ENCODE measurements at regions not wholly inside any gene's neighbourhood (a gene's known extent, or its start where the extent isn't known, plus 50 kb on each side); places are given as distances from the start of the nearest gene placed in this dataset.

DNA sequence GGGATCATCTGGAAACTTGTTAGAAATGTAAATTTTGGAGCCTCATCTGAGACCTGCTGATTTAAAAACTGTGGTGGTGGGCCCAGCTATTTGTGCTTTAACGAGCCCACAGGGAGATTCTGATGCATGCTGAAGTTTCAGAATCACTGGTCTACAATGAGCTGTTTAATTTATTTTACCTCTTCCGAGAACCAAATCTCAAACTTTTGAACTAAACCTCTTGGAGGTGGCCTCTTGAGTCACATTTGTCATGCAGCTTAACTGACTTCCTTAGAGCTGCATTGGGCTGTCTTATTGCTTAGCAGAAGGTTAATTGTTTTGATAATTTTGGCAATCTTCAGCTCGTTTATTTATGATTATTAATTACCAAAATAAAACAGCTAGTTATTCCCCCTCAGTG lies 112.1 kb upstream of the NPHP3 start:
- Histone ChIP-seq H3K9me2 (ENCODE audit: insufficient read depth) (no peaks in the 10 kb centered on the region), H3K4me3 (replicated peaks in 1 of 2; ENCODE audit: low read depth in 1 of 2, low read length in 2 of 2) (no peak overlapping the region), H3K9me3 (ENCODE audit: control insufficient read depth in 1 of 2, insufficient read depth in 1 of 2, low read depth in 1 of 2, low read length in 2 of 2) (no peaks in the 10 kb centered on the region), H2AFZ (ENCODE audit: low read depth, low read length, poor library complexity, severe bottlenecking) (no peak overlapping the region), H3K9ac (ENCODE audit: low read length) (no peak overlapping the region), H3K27ac (ENCODE audit: low read depth, low read length) (no peak overlapping the region), H4K20me1 (ENCODE audit: insufficient read depth) (no peaks in the 10 kb centered on the region), H3K36me3 (ENCODE audit: control insufficient read depth in 1 of 2, insufficient read depth in 2 of 2, low read length in 2 of 2) (no peaks in the 10 kb centered on the region), H3K79me2 (ENCODE audit: insufficient read depth, low read length) (no peaks in the 10 kb centered on the region), H3K4me1 (ENCODE audit: control insufficient read depth in 1 of 2, insufficient read depth in 2 of 2, low read length in 2 of 2) (no peaks in the 10 kb centered on the region), H3K27me3 (ENCODE audit: insufficient read depth, low read length) (peaks cover 7% of the 10 kb centered on the region; the same call in 1 of the 2 replicates), H3K4me2 (ENCODE audit: low read length) (no peak overlapping the region)
- TF ChIP-seq, protein P1, sequence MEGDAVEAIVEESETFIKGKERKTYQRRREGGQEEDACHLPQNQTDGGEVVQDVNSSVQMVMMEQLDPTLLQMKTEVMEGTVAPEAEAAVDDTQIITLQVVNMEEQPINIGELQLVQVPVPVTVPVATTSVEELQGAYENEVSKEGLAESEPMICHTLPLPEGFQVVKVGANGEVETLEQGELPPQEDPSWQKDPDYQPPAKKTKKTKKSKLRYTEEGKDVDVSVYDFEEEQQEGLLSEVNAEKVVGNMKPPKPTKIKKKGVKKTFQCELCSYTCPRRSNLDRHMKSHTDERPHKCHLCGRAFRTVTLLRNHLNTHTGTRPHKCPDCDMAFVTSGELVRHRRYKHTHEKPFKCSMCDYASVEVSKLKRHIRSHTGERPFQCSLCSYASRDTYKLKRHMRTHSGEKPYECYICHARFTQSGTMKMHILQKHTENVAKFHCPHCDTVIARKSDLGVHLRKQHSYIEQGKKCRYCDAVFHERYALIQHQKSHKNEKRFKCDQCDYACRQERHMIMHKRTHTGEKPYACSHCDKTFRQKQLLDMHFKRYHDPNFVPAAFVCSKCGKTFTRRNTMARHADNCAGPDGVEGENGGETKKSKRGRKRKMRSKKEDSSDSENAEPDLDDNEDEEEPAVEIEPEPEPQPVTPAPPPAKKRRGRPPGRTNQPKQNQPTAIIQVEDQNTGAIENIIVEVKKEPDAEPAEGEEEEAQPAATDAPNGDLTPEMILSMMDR (IDR thresholded peaks at IDR 0.05 in 2 of 3, conservative IDR thresholded peaks at IDR 0.05 in 1 of 3; ENCODE audit: borderline replicate concordance in 1 of 3, insufficient read depth in 1 of 3, low read depth in 2 of 3, low read length in 2 of 3), result no peak
- no peak for TF ChIP-seq YY1 (IDR thresholded peaks at IDR 0.05; ENCODE audit: extremely low read depth, insufficient replicate concordance, low read depth, low read length)
- no peak for TF ChIP-seq RAD21 (IDR thresholded peaks at IDR 0.05; ENCODE audit: low read depth)
- TF ChIP-seq EZH2 (IDR thresholded peaks at IDR 0.05), result no peak
- TF ChIP-seq CBX3 (IDR thresholded peaks at IDR 0.05; ENCODE audit: low read depth), result no peak
- TF ChIP-seq, protein P2, sequence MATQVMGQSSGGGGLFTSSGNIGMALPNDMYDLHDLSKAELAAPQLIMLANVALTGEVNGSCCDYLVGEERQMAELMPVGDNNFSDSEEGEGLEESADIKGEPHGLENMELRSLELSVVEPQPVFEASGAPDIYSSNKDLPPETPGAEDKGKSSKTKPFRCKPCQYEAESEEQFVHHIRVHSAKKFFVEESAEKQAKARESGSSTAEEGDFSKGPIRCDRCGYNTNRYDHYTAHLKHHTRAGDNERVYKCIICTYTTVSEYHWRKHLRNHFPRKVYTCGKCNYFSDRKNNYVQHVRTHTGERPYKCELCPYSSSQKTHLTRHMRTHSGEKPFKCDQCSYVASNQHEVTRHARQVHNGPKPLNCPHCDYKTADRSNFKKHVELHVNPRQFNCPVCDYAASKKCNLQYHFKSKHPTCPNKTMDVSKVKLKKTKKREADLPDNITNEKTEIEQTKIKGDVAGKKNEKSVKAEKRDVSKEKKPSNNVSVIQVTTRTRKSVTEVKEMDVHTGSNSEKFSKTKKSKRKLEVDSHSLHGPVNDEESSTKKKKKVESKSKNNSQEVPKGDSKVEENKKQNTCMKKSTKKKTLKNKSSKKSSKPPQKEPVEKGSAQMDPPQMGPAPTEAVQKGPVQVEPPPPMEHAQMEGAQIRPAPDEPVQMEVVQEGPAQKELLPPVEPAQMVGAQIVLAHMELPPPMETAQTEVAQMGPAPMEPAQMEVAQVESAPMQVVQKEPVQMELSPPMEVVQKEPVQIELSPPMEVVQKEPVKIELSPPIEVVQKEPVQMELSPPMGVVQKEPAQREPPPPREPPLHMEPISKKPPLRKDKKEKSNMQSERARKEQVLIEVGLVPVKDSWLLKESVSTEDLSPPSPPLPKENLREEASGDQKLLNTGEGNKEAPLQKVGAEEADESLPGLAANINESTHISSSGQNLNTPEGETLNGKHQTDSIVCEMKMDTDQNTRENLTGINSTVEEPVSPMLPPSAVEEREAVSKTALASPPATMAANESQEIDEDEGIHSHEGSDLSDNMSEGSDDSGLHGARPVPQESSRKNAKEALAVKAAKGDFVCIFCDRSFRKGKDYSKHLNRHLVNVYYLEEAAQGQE (IDR thresholded peaks at IDR 0.05; ENCODE audit: low read depth), result no peak
- no peak for TF ChIP-seq POLR2A (IDR thresholded peaks at IDR 0.05; ENCODE audit: borderline replicate concordance, extremely low read depth, insufficient read depth, insufficient read length)
- TF ChIP-seq, protein P3, sequence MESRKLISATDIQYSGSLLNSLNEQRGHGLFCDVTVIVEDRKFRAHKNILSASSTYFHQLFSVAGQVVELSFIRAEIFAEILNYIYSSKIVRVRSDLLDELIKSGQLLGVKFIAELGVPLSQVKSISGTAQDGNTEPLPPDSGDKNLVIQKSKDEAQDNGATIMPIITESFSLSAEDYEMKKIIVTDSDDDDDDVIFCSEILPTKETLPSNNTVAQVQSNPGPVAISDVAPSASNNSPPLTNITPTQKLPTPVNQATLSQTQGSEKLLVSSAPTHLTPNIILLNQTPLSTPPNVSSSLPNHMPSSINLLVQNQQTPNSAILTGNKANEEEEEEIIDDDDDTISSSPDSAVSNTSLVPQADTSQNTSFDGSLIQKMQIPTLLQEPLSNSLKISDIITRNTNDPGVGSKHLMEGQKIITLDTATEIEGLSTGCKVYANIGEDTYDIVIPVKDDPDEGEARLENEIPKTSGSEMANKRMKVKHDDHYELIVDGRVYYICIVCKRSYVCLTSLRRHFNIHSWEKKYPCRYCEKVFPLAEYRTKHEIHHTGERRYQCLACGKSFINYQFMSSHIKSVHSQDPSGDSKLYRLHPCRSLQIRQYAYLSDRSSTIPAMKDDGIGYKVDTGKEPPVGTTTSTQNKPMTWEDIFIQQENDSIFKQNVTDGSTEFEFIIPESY (IDR thresholded peaks at IDR 0.05; ENCODE audit: extremely low read depth, insufficient replicate concordance, low read length), result no peak
- TF ChIP-seq, protein P4, sequence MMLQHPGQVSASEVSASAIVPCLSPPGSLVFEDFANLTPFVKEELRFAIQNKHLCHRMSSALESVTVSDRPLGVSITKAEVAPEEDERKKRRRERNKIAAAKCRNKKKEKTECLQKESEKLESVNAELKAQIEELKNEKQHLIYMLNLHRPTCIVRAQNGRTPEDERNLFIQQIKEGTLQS (IDR thresholded peaks at IDR 0.05), result no peak
- no peak for TF ChIP-seq JUND (IDR thresholded peaks at IDR 0.05)
- RAD21 ChIA-PET (ENCODE audit: low non-redundant PET in 1 of 2, low total read pairs in 2 of 2, uncharacterized antibody in 2 of 2, unreplicated experiment in 2 of 2), result no interaction called here
- CTCF ChIA-PET, result no interaction called here
- no TSS peak for BruUV-seq (replicated peaks)
- ATAC-seq (no peak), DNase-seq (ENCODE audit: low read depth, low spot score) (no peak)
- intact Hi-C loops (cut with micrococcal nuclease), result no loop called here
- POLR2A ChIA-PET, result no interaction called here

Measured in HCT116 (cell line).